ENCODE measurements at regions not wholly inside any gene's neighbourhood (a gene's known extent, or its start where the extent isn't known, plus 50 kb on each side); places are given as distances from the start of the nearest gene placed in this dataset.

GRCh38 chr16:65229191-65229662, 107.4 kb upstream of the CDH11 start:
- H2AK5ac ChIP-seq (ENCODE audit: low read depth, low read length): no peak overlapping the region
- no peak overlapping the region for H2AFZ ChIP-seq (ENCODE audit: low read length)
- WGBS, 2 experiments (ENCODE audit: extremely low coverage in 1 of 2, insufficient coverage in 1 of 2, insufficient read length in 1 of 2, insufficient replicate concordance in 2 of 2, low coverage in 1 of 2, low lambda C conversion rate in 2 of 2, missing lambda C conversion rate in 1 of 2): 96% methylated on average over 3 of the region's 3 CpGs; no CpG with 5 or more reads in 1 of the 2 experiments
- peaks cover 5 to 18% (median 10%) of the 10 kb centered on the region in 4 experiments; a peak in 4 of 7 replicates for H3K4me1 ChIP-seq (replicated peaks in 1 of 4; ENCODE audit: control insufficient read depth in 3 of 4, insufficient read depth in 4 of 4, low read length in 3 of 4)
- H2BK12ac ChIP-seq (ENCODE audit: low read depth, low read length): no peak overlapping the region
- H3K27me3 ChIP-seq (replicated peaks in 1 of 4; ENCODE audit: control insufficient read depth in 3 of 4, extremely low read depth in 1 of 4, insufficient read depth in 3 of 4, low read length in 3 of 4): no peaks in the 10 kb centered on the region
- H3K9ac ChIP-seq (replicated peaks in 1 of 4; ENCODE audit: extremely low read depth in 1 of 4, low read depth in 3 of 4, low read length in 3 of 4): 0 out of 7 replicates have a peak overlapping the region, but pooled peaks of 1 of the 4 experiments have one; percentile 11
- no peak overlapping the region for H3K4ac ChIP-seq (replicated peaks; ENCODE audit: insufficient read length, low read depth, low read length)
- no peak overlapping the region for H3K14ac ChIP-seq (ENCODE audit: insufficient read length)
- peaks cover 6% of the 10 kb centered on the region in 2 experiments for H4K20me1 ChIP-seq (replicated peaks in 1 of 2; ENCODE audit: control insufficient read depth in 1 of 2, insufficient read depth in 2 of 2, low read length in 2 of 2)
- H2BK20ac ChIP-seq (ENCODE audit: low read length): no peak overlapping the region
- H3K18ac ChIP-seq (ENCODE audit: extremely low read depth, low read length): no peak overlapping the region; the same call in 1 of the 2 replicates
- DNase-seq (ENCODE audit: low read depth in 1 of 2, low spot score in 2 of 2) (no peak), FAIRE-seq (no peak)
- H3K79me2 ChIP-seq (ENCODE audit: control insufficient read depth in 1 of 2, insufficient read depth in 2 of 2, low read length in 2 of 2): peaks cover 0 to 25% of the 10 kb centered on the region in 2 experiments; a peak in 2 of 4 replicates
- no peak overlapping the region for H2BK15ac ChIP-seq (ENCODE audit: low read length)
- peak overlapping the region; percentile 60 to 71 for H3K4me2 ChIP-seq (ENCODE audit: insufficient read depth in 1 of 2, low read depth in 2 of 2, low read length in 2 of 2)
- H3K23ac ChIP-seq (ENCODE audit: insufficient read length): no peak overlapping the region
- TF ChIP-seq YY1 (IDR thresholded peaks at IDR 0.05; ENCODE audit: low read depth, low read length) (no peak), POLR2A (IDR thresholded peaks at IDR 0.05; ENCODE audit: control extremely low read depth in 1 of 2, low read depth in 2 of 2, low read length in 2 of 2) (peak in 1 of 2 experiments; percentile 43; a peak in 1 of 3 replicates), CEBPB (IDR thresholded peaks at IDR 0.05; ENCODE audit: low read depth, low read length) (no peak), RXRA (IDR thresholded peaks at IDR 0.05; ENCODE audit: insufficient read depth, low read depth, low read length) (no peak), SRF (IDR thresholded peaks at IDR 0.05; ENCODE audit: low read depth, low read length) (no peak), TAF7 (optimal IDR thresholded peaks at IDR 0.05; ENCODE audit: borderline replicate concordance, low read depth, low read length) (peak; percentile 1), SIN3A (conservative IDR thresholded peaks at IDR 0.05 in 1 of 2, IDR thresholded peaks at IDR 0.05 in 1 of 2; ENCODE audit: low read depth in 1 of 2, low read length in 2 of 2) (0 out of 4 replicates have a peak, but pooled peaks of 1 of the 2 experiments have one; percentile 16)
- H4K91ac ChIP-seq (replicated peaks; ENCODE audit: insufficient read length, low read length): no peak overlapping the region
- H3K9me3 ChIP-seq (ENCODE audit: insufficient read depth in 2 of 2, low read depth in 1 of 2, low read length in 1 of 2): no peaks in the 10 kb centered on the region
- H2BK5ac ChIP-seq (ENCODE audit: low read depth, low read length): 0 out of 2 replicates have a peak overlapping the region, but pooled peaks have one; percentile 6
- no peak overlapping the region for H4K8ac ChIP-seq (ENCODE audit: extremely low read depth, insufficient read depth, low read length)
- no peak overlapping the region for H2BK120ac ChIP-seq (replicated peaks; ENCODE audit: low read depth, low read length)
- POLR2A ChIA-PET (ENCODE audit: partially characterized antibody): interaction anchor here (0.6 kb wide), 1 partner anchor 11 kb away, joined by 3 read pairs; no protein-coding TSS in a partner anchor
- peaks cover 8 to 27% (median 19%) of the 10 kb centered on the region in 4 experiments for H3K36me3 ChIP-seq (ENCODE audit: control insufficient read depth in 2 of 4, insufficient read depth in 4 of 4, low read length in 3 of 4)
- H3K27ac ChIP-seq (ENCODE audit: low read depth, low read length): no peak overlapping the region
- no peaks in the 10 kb centered on the region for H3K23me2 ChIP-seq (ENCODE audit: low read depth, low read length)
- H3K4me3 ChIP-seq (ENCODE audit: extremely low read depth in 1 of 4, insufficient read depth in 2 of 4, low read depth in 3 of 4, low read length in 4 of 4): peak overlapping the region; percentile 2 to 32 (median 15); a peak in 5 of 8 replicates
- CTCF ChIA-PET (ENCODE audit: partially characterized antibody): interaction anchor here (1.5 kb wide), 1 partner anchor 104 kb away, joined by 3 read pairs; no protein-coding TSS in a partner anchor
- no peak overlapping the region for H3K56ac ChIP-seq (replicated peaks; ENCODE audit: insufficient read length, low read depth, low read length)
- no peak overlapping the region for H4K5ac ChIP-seq (ENCODE audit: insufficient read length, low read depth, low read length)
- no peaks in the 10 kb centered on the region for H3K79me1 ChIP-seq (ENCODE audit: low read depth, low read length)

Measured in H1 (cell line).